Adrenal gland (tissue), 9 donors: ENCODE measurements at regions not wholly inside any gene's neighbourhood (a gene's known extent, or its start where the extent isn't known, plus 50 kb on each side); places are given as distances from the start of the nearest gene placed in this dataset.

Source experiments
- DNase-seq, 7 donors: peaks; one replicate each; pipeline ENCODE4 v3.0.0-alpha.2; 2019 to 2020
- H3K27ac ChIP-seq, 5 donors: fragments of 200-600 bp; sonication (generic) in 4 of 5; 1 replicate in 3 of 5; 2 replicates in 2 of 5; pipeline versions ENCODE4 v1.5.1 to v1.8.0; 2016 to 2020; ENCODE audit warnings: mild to moderate bottlenecking in 1 of 5
- H3K27me3 ChIP-seq: fragments of 200-600 bp; 2 replicates; pipeline ENCODE4 v1.8.0; 2021
- H3K36me3 ChIP-seq, 2 donors: fragments of 200-600 bp; replicated peaks in 1 of 2; 1 replicate in 1 of 2; 2 replicates in 1 of 2; pipeline versions ENCODE4 v1.5.1 to v1.8.0; 2018 to 2022
- H3K4me1 ChIP-seq, 2 donors: fragments of 200-600 bp; replicated peaks in 1 of 2; 1 replicate in 1 of 2; 2 replicates in 1 of 2; pipeline versions ENCODE4 v1.5.1 to v1.8.0; 2018 to 2021
- H3K4me3 ChIP-seq, 4 donors: fragments of 200-600 bp; sonication (generic) in 3 of 4; one replicate each; pipeline ENCODE4 v1.5.1; 2016 to 2018
- H3K9me3 ChIP-seq, 3 donors: fragments of 200-600 bp; sonication (generic) in 1 of 3; replicated peaks in 1 of 3; 1 replicate in 2 of 3; 2 replicates in 1 of 3; pipeline versions ENCODE4 v1.5.1 to v1.8.0; 2016 to 2021
- CTCF ChIP-seq, 6 experiments: fragments of 450-650 bp in 4 of 6; fragments of 200-600 bp in 2 of 6; sonication (generic) in 1 of 6; IDR thresholded peaks; 1 replicate in 5 of 6; 2 replicates in 1 of 6; pipeline versions ENCODE4 v1.5.1 to v1.8.0; 2016 to 2021; ENCODE audit warnings: antibody characterized with exemption in 6 of 6, mild to moderate bottlenecking in 2 of 6, moderate library complexity in 1 of 6
- POLR2A ChIP-seq, 2 donors: fragments of 450-650 bp; IDR thresholded peaks; one replicate each; pipeline ENCODE4 v1.6.1; 2017; ENCODE audit warnings: antibody characterized with exemption in 2 of 2, mild to moderate bottlenecking in 2 of 2, moderate library complexity in 1 of 2
- WGBS, 4 donors: extraction: QIAGEN DNeasy Blood & Tissue Kit in 2 of 4; methylation state at CpG; one replicate each; pipeline versions ENCODE4 v1.1.5 to v1.1.7; 2013 to 2017; 5-methylcytosine and 5-hydroxymethylcytosine counted together
- intact Hi-C, 2 donors: fragments of 100-400 bp; cut with DNase I; formaldehyde crosslinking; loops; one replicate each; pipeline versions ENCODE4 v1.14.1 to v1.15.0; 2022 to 2023
- donor health status: healthy with polysubstance abuse.
- donor health status: Bipolar disorder and iron deficiency.
- donor health status: DM: yes; HTN: yes; CAD: no.
- donor health status: DM: no; HTN: no; CAD: no.
- donor health status: DM: no; HTN: no; CAD: no.

- WGBS, 4 donors, result 76 to 86% (median 80%) methylated on average over 6 to 7 of the region's 7 CpGs
- TF ChIP-seq CTCF (IDR thresholded peaks at IDR 0.05) (no peak), POLR2A (IDR thresholded peaks at IDR 0.05) (no peak)
- intact Hi-C loops, result no loop called here
Observed at GRCh38 chr5:154626876-154627557, 128.2 kb upstream of the LARP1 start.

GRCh38 chr5:154625031-154625430 is 130.1 kb upstream of the LARP1 start:
- no peak for TF ChIP-seq CTCF (IDR thresholded peaks at IDR 0.05)
- no peak for TF ChIP-seq POLR2A (IDR thresholded peaks at IDR 0.05)
- Histone ChIP-seq H3K36me3 (no peaks in the 10 kb centered on the region), H3K4me1 (no peaks in the 10 kb centered on the region), H3K27ac (no peak overlapping the region), H3K4me3 (no peak overlapping the region), H3K9me3 (no peaks in the 10 kb centered on the region), H3K27me3 (no peaks in the 10 kb centered on the region)
- WGBS, 4 donors, result 85 to 89% (median 87%) methylated on average over 5 of the region's 5 CpGs
- intact Hi-C loops, result no loop called here
- DNase-seq, result no peak

More at GRCh38 chr5:154626876-154627557, 128.2 kb upstream of the LARP1 start:
- Histone ChIP-seq H3K27ac (no peak overlapping the region), H3K9me3 (no peaks in the 10 kb centered on the region), H3K4me3 (no peak overlapping the region), H3K27me3 (no peaks in the 10 kb centered on the region), H3K4me1 (no peaks in the 10 kb centered on the region), H3K36me3 (no peaks in the 10 kb centered on the region)
- DNase-seq, result no peak

- intact Hi-C loops, result no loop called here
- no peaks in the 10 kb centered on the region for H3K27me3 ChIP-seq
- TF ChIP-seq POLR2A (IDR thresholded peaks at IDR 0.05) (no peak), CTCF (IDR thresholded peaks at IDR 0.05) (no peak)
- DNase-seq, result no peak
- 78 to 95% (median 90%) methylated on average over 3 of the region's 3 CpGs for WGBS, 4 donors
- no peak overlapping the region for H3K27ac ChIP-seq
- H3K9me3 ChIP-seq, result no peaks in the 10 kb centered on the region
- no peaks in the 10 kb centered on the region for H3K4me1 ChIP-seq
- H3K36me3 ChIP-seq, result no peaks in the 10 kb centered on the region
- no peak overlapping the region for H3K4me3 ChIP-seq
Observed at GRCh38 chr5:154624341-154624740, 130.8 kb upstream of the LARP1 start.

- 67 to 85% (median 73%) methylated on average over 1 of the region's 1 CpG for WGBS, 4 donors
- TF ChIP-seq CTCF (IDR thresholded peaks at IDR 0.05) (no peak), POLR2A (IDR thresholded peaks at IDR 0.05) (no peak)
- intact Hi-C loops, result no loop called here
- no peak overlapping the region for H3K4me3 ChIP-seq
- H3K27ac ChIP-seq, result no peak overlapping the region
- H3K9me3 ChIP-seq, result no peaks in the 10 kb centered on the region
- no peak for DNase-seq
- H3K36me3 ChIP-seq, result no peaks in the 10 kb centered on the region
- no peaks in the 10 kb centered on the region for H3K27me3 ChIP-seq
- no peaks in the 10 kb centered on the region for H3K4me1 ChIP-seq
Observed at GRCh38 chr5:154620411-154620810, 134.8 kb upstream of the LARP1 start.
